Astrocyte of the spinal cord (primary cell): ENCODE measurements at regions not wholly inside any gene's neighbourhood (a gene's known extent, or its start where the extent isn't known, plus 50 kb on each side); places are given as distances from the start of the nearest gene placed in this dataset.

Experiments
- DNase-seq: peaks from one replicate; pipeline ENCODE4 v3.0.0; 2011; ENCODE audit warnings: low read depth, low spot score
- H3K4me3 ChIP-seq: 2 replicates; pipeline ENCODE4 v1.5.1; 2011; ENCODE audit warnings: low read depth, mild to moderate bottlenecking, low read length, moderate library complexity
- in situ Hi-C: cut with HindIII; loops from 2 replicates; pipeline ENCODE4 v1.10.0; 2017; ENCODE audit warnings: low sequenced_read_pairs
- TF ChIP-seq, protein P1 (sequence below): IDR thresholded peaks from 2 replicates; pipeline ENCODE4 v1.5.1; 2012; ENCODE audit warnings: low read depth, mild to moderate bottlenecking, low read length, inconsistent platforms

DNA sequence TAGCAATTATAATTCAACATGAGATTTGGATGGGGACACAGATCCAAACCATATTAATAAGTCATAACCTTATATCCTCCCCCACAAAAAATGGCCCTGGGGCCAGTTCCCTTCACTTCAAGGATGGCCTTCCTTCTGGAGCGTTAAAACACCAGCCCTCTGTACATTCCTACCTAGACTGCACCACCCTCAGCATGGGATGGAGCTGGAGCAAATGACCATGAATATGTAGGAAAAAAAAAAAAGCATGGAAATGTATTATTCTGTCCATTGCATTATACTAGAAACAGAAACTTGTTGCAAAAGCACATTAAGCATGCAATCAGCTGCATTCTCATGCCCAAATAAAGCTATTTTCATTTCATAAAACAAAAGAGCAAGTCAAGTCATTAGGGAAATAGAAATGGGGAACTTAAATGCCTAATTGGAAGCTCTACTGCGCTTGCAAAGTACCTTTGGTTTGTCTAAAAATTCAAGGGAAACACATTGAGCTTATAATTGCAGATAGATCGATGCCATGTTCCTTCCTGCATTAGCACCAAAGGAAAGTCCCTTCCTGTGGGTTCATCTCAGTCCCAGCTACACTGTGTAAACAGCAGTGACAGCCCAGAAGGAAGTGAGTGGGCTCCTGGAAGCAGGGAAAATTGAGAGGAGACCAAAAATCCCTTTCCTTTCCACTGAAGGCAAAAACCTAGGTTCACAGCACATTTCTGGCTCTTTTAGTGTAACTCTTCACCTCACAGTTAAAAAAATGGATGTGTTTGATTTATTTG is 252.0 kb upstream of the KLHL29 start:
- TF ChIP-seq, protein P1, sequence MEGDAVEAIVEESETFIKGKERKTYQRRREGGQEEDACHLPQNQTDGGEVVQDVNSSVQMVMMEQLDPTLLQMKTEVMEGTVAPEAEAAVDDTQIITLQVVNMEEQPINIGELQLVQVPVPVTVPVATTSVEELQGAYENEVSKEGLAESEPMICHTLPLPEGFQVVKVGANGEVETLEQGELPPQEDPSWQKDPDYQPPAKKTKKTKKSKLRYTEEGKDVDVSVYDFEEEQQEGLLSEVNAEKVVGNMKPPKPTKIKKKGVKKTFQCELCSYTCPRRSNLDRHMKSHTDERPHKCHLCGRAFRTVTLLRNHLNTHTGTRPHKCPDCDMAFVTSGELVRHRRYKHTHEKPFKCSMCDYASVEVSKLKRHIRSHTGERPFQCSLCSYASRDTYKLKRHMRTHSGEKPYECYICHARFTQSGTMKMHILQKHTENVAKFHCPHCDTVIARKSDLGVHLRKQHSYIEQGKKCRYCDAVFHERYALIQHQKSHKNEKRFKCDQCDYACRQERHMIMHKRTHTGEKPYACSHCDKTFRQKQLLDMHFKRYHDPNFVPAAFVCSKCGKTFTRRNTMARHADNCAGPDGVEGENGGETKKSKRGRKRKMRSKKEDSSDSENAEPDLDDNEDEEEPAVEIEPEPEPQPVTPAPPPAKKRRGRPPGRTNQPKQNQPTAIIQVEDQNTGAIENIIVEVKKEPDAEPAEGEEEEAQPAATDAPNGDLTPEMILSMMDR = no peak
- no peak overlapping the region for H3K4me3 ChIP-seq
- DNase-seq = no peak
- in situ Hi-C loops = no loop called here

DNA sequence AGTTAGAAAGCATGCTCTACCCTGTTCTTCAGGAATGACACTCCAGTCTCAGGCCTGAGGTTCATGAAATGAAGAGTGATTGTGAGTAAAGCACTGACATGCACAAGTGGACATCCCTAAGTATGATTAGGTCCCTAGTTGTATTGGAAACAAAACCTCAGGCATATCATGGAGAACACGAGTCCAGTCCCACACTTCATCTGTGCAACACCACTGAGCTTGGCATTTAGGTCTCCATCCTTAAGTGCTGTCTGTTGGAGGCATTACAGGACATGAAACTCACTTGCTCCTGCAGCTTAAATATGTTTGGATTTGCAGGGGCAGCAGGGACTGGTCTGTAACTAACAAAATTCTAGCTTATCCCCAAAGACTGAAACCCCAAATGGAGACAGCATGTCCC is 250.3 kb upstream of the KLHL29 start:
- H3K4me3 ChIP-seq = no peak overlapping the region
- in situ Hi-C loops = no loop called here
- no peak for DNase-seq
- TF ChIP-seq, protein P1 = no peak

DNA sequence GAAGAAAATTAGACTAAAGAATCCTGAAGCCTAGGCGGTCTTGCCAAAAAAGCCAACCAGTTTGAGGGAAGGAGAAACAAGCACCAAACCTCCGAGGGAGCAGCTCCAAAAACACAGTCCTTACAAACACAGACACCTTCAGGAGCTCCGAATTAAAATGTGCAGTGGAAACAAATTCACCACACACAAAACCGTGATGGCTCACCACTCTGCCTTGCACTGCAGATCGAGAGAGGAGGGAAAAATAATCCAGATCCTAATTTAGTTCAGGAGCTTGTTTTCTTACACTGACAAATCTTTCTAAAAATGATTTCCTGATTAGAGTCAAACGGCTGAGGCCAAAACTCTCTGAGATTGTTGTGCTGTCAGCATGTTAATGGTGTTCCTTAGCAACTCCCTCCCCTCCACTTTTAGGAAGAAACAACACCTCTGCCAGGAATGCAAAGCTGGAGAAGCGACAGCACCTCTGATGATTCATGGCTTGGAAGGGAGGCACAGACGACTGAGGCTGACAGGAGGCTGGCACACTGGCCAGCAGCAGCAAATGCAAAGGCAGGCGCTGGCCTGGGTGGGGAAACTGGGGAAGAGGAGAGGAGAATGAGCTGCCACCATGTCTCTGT is 249.4 kb upstream of the KLHL29 start:
- in situ Hi-C loops = no loop called here
- H3K4me3 ChIP-seq = no peak overlapping the region
- no peak for DNase-seq
- TF ChIP-seq, protein P1 = no peak

DNA sequence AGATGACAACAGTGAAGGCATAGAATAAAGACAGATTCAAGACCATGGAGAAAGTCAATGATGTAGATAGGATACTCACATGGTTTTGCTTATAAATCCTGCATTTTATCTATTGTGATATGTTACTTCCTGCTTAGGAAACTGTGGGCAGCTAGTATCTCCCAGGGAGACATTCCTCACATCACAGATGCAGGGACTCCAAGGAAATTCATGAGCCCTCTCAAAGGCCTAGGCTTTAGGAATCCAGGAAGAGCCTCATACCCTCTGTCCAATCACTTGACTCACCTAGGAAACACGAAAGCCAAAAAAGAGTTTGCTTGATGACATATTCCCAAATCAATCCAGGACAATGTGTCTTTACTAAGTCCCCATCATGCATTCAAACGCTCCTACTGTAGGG is 247.8 kb upstream of the KLHL29 start:
- no peak for DNase-seq
- no peak overlapping the region for H3K4me3 ChIP-seq
- TF ChIP-seq, protein P1 = no peak
- in situ Hi-C loops = no loop called here

DNA sequence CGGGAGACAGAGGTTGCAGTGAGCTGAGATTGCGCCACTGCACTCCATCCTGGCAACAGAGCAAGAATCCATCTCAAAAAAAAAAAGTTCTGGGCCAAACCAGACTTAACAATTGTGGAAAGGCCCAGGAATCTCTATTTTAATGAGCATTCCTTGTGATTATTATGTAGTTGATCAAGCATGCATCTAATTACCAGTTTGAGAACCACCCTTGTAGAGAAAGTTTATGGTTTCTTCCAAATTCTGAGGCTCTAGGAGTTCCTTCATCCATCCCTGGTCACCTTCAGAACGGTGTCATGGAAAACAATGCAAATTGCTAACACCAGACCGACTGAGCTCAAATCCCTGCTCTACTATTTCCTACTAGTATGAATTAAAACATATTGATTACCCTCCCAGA is 246.3 kb upstream of the KLHL29 start:
- in situ Hi-C loops = no loop called here
- H3K4me3 ChIP-seq = no peak overlapping the region
- DNase-seq = no peak
- TF ChIP-seq, protein P1 = no peak

DNA sequence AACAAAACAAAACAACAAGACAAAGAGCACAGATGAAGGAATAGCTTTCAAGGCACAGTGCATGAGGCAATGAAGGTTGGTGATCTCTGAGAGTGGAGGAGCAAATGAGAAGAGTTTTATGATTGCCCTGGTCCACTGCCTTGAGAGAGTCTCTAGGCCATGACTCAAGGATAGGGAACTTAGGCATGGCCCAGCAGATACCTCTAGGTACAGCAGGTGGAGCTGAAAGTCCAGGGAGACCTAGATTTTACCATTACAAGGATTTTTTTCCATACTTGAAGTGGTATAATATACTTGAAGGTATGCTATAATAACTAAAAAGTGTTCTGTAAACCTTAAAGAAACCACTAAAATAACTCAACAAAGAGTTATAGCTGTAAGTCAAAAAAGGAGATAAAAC is 239.5 kb upstream of the KLHL29 start:
- in situ Hi-C loops = no loop called here
- no peak for DNase-seq
- no peak overlapping the region for H3K4me3 ChIP-seq
- TF ChIP-seq, protein P1 = no peak
